ENCODE measurements at regions not wholly inside any gene's neighbourhood (a gene's known extent, or its start where the extent isn't known, plus 50 kb on each side); places are given as distances from the start of the nearest gene placed in this dataset.

GRCh38 chr1:191561276-191561675 is 597.0 kb upstream of the RGS18 start:
- H3K9me3 ChIP-seq, result no peaks in the 10 kb centered on the region
- H3K4me1 ChIP-seq (ENCODE audit: control insufficient read depth in 1 of 2, insufficient read depth in 1 of 2, low read depth in 1 of 2, low read length in 1 of 2), result no peaks in the 10 kb centered on the region
- no peaks in the 10 kb centered on the region for H3K36me3 ChIP-seq
- H3K27ac ChIP-seq, result no peak overlapping the region
- no peaks in the 10 kb centered on the region for H3K27me3 ChIP-seq
- TF ChIP-seq, protein P1, sequence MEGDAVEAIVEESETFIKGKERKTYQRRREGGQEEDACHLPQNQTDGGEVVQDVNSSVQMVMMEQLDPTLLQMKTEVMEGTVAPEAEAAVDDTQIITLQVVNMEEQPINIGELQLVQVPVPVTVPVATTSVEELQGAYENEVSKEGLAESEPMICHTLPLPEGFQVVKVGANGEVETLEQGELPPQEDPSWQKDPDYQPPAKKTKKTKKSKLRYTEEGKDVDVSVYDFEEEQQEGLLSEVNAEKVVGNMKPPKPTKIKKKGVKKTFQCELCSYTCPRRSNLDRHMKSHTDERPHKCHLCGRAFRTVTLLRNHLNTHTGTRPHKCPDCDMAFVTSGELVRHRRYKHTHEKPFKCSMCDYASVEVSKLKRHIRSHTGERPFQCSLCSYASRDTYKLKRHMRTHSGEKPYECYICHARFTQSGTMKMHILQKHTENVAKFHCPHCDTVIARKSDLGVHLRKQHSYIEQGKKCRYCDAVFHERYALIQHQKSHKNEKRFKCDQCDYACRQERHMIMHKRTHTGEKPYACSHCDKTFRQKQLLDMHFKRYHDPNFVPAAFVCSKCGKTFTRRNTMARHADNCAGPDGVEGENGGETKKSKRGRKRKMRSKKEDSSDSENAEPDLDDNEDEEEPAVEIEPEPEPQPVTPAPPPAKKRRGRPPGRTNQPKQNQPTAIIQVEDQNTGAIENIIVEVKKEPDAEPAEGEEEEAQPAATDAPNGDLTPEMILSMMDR (IDR thresholded peaks at IDR 0.05), result no peak
- no peak overlapping the region for H3K4me3 ChIP-seq (ENCODE audit: low read depth in 1 of 2, low read length in 1 of 2)

- Histone ChIP-seq H3K9me3 (no peaks in the 10 kb centered on the region), H3K27ac (no peak overlapping the region), H3K4me1 (ENCODE audit: control insufficient read depth in 1 of 2, insufficient read depth in 1 of 2, low read depth in 1 of 2, low read length in 1 of 2) (no peaks in the 10 kb centered on the region), H3K36me3 (no peaks in the 10 kb centered on the region), H3K4me3 (ENCODE audit: low read depth in 1 of 2, low read length in 1 of 2) (no peak overlapping the region), H3K27me3 (no peaks in the 10 kb centered on the region)
- TF ChIP-seq, protein P1 (IDR thresholded peaks at IDR 0.05), result no peak
Measured at GRCh38 chr1:191564275-191564674, 594.0 kb upstream of the RGS18 start.

DNA sequence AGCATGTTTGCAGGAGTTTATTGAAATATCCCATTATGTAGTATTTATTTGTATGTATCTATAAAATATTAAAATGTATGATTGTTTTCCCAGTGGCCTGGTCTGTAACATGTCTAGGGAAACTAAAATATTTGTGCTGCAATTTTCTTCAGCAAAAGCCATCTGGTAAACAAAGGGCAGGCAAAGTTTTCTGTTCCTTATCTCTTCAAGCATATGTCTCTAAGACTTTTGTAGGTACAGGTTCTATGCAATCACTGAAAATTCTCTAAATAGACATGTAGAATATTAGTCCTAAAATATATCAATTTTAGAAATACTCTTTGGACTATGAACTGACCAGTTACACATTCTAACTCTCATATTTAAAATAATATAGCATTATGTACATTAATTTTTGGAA is 585.8 kb upstream of the RGS18 start:
- Histone ChIP-seq H3K4me1 (ENCODE audit: control insufficient read depth in 1 of 2, insufficient read depth in 1 of 2, low read depth in 1 of 2, low read length in 1 of 2) (no peaks in the 10 kb centered on the region), H3K27me3 (no peaks in the 10 kb centered on the region), H3K4me3 (ENCODE audit: low read depth in 1 of 2, low read length in 1 of 2) (no peak overlapping the region), H3K9me3 (no peaks in the 10 kb centered on the region), H3K36me3 (no peaks in the 10 kb centered on the region), H3K27ac (no peak overlapping the region)
- TF ChIP-seq, protein P1 (IDR thresholded peaks at IDR 0.05), result no peak

DNA sequence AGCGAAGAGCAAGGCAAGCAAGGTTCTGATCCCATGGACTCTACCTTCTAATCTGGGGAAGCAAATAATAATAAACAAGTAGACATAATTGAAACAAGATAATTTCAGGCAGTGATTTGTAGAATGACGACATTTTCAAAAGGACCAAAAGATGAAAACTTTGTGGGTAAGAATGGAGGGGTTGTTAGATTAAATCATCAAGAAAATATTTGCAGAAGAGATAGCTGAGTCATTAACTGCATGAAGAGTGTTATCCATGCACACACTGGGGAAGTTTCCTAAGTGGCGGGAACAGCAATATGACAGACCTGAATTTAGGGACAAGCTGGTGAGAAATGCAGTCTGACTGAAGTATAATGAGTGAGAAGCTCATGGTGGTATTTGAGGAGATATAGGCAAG is 583.1 kb upstream of the RGS18 start:
- H3K4me1 ChIP-seq (ENCODE audit: control insufficient read depth in 1 of 2, insufficient read depth in 1 of 2, low read depth in 1 of 2, low read length in 1 of 2), result no peaks in the 10 kb centered on the region
- TF ChIP-seq, protein P1 (IDR thresholded peaks at IDR 0.05), result no peak
- no peaks in the 10 kb centered on the region for H3K27me3 ChIP-seq
- no peak overlapping the region for H3K4me3 ChIP-seq (ENCODE audit: low read depth in 1 of 2, low read length in 1 of 2)
- H3K9me3 ChIP-seq, result no peaks in the 10 kb centered on the region
- H3K27ac ChIP-seq, result no peak overlapping the region
- no peaks in the 10 kb centered on the region for H3K36me3 ChIP-seq

DNA sequence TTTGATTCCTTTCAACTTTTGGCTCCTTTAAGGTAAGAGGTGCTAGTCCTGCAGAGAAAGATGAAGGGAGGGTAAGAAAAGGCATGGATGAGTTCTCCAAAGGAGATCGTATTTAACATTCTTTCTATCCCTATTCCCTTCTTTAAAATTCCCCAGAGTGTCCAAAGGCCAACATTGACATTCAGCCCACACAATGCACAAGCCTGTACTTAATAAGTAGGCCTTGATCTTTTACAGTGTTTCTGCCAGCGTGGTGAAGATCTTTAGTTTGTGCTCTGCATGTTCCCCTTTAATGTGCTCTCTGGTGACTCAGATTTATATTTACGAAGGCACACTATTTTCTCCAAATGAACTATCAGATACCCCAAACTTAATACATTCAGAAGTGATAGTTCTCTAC is 582.5 kb upstream of the RGS18 start:
- Histone ChIP-seq H3K36me3 (no peaks in the 10 kb centered on the region), H3K27me3 (no peaks in the 10 kb centered on the region)
- TF ChIP-seq, protein P1 (IDR thresholded peaks at IDR 0.05), result no peak

GRCh38 chr1:191577213-191577612 is 581.0 kb upstream of the RGS18 start:
- TF ChIP-seq, protein P1 (IDR thresholded peaks at IDR 0.05), result no peak
- no peaks in the 10 kb centered on the region for H3K9me3 ChIP-seq
- no peak overlapping the region for H3K27ac ChIP-seq
- H3K4me3 ChIP-seq (ENCODE audit: low read depth in 1 of 2, low read length in 1 of 2), result no peak overlapping the region
- no peaks in the 10 kb centered on the region for H3K27me3 ChIP-seq
- H3K36me3 ChIP-seq, result no peaks in the 10 kb centered on the region
- no peaks in the 10 kb centered on the region for H3K4me1 ChIP-seq (ENCODE audit: control insufficient read depth in 1 of 2, insufficient read depth in 1 of 2, low read depth in 1 of 2, low read length in 1 of 2)

More for the DNA sequence above, 582.5 kb upstream of the RGS18 start:
- Histone ChIP-seq H3K4me3 (ENCODE audit: low read depth in 1 of 2, low read length in 1 of 2) (no peak overlapping the region), H3K4me1 (ENCODE audit: control insufficient read depth in 1 of 2, insufficient read depth in 1 of 2, low read depth in 1 of 2, low read length in 1 of 2) (no peaks in the 10 kb centered on the region), H3K27ac (no peak overlapping the region), H3K9me3 (no peaks in the 10 kb centered on the region)

All from neutrophil (primary cell).